DOHH2 (cell line): ENCODE measurements at regions not wholly inside any gene's neighbourhood (a gene's known extent, or its start where the extent isn't known, plus 50 kb on each side); places are given as distances from the start of the nearest gene placed in this dataset.

Experiments used
- EZH2phosphoT487 ChIP-seq: fragments of 200-600 bp; sonication (generic); IDR thresholded peaks from 2 replicates; pipeline ENCODE4 v1.6.1; 2017; ENCODE audit warnings: borderline replicate concordance, mild to moderate bottlenecking, antibody characterized with exemption, low read length, moderate library complexity, mixed read lengths
- TF ChIP-seq, protein P1 (sequence below): fragments of 200-600 bp; sonication (generic); IDR thresholded peaks from one replicate; pipeline ENCODE4 v1.5.1; 2014; ENCODE audit warnings: antibody characterized with exemption, mild to moderate bottlenecking, low read depth, low read length; ENCODE audit not compliant: poor library complexity, severe bottlenecking

DNA sequence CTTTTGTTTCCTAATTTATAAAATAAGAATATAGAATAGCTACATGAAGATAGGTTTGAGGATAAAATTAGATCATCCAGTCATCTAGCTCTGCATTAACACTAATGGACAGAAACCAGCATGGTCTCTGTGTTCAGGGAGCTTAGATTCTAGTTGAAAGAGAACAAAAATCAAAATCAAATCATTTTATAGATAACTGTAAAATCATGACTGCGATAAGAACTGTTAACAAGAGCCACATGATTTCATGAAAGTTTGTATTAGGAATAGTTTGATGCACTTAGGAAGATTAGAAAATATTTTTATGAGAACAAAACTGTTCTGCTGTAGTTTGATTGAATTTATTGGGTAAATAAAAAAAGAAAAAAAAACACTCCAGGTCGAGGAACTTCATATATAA is 1074.7 kb downstream of the MAT2B start:
- TF ChIP-seq EZH2phosphoT487 = no peak
- TF ChIP-seq, protein P1, sequence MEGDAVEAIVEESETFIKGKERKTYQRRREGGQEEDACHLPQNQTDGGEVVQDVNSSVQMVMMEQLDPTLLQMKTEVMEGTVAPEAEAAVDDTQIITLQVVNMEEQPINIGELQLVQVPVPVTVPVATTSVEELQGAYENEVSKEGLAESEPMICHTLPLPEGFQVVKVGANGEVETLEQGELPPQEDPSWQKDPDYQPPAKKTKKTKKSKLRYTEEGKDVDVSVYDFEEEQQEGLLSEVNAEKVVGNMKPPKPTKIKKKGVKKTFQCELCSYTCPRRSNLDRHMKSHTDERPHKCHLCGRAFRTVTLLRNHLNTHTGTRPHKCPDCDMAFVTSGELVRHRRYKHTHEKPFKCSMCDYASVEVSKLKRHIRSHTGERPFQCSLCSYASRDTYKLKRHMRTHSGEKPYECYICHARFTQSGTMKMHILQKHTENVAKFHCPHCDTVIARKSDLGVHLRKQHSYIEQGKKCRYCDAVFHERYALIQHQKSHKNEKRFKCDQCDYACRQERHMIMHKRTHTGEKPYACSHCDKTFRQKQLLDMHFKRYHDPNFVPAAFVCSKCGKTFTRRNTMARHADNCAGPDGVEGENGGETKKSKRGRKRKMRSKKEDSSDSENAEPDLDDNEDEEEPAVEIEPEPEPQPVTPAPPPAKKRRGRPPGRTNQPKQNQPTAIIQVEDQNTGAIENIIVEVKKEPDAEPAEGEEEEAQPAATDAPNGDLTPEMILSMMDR = no peak
